Stimulated activated CD4-positive, alpha-beta T cell treated with anti-CD3 and anti-CD28 coated beads, Interleukin-15, amount 100 ng/mL, for 24 hours (primary cell): ENCODE measurements at regions not wholly inside any gene's neighbourhood (a gene's known extent, or its start where the extent isn't known, plus 50 kb on each side); places are given as distances from the start of the nearest gene placed in this dataset.

Experiments
- DNase-seq: peaks from one replicate; pipeline ENCODE4 v3.0.0-alpha.2; 2020

GRCh38 chr13:90116121-90116520 lies 1231.4 kb upstream of the MIR17HG start:
- DNase-seq: no peak

GRCh38 chr13:90118467-90119071 lies 1228.9 kb upstream of the MIR17HG start:
- no peak for DNase-seq

- no peak for DNase-seq
These were observed 1227.5 kb upstream of the MIR17HG start for GRCh38 chr13:90120026-90120425.

GRCh38 chr13:90121784-90122183 lies 1225.7 kb upstream of the MIR17HG start:
- no peak for DNase-seq

GRCh38 chr13:90122531-90122930 lies 1225.0 kb upstream of the MIR17HG start:
- no peak for DNase-seq

GRCh38 chr13:90135558-90135957 lies 1211.9 kb upstream of the MIR17HG start:
- no peak for DNase-seq

GRCh38 chr13:90142251-90142650 lies 1205.2 kb upstream of the MIR17HG start:
- no peak for DNase-seq

- DNase-seq: no peak
These were observed 1193.1 kb upstream of the MIR17HG start for GRCh38 chr13:90154311-90154960.

- DNase-seq: no peak
These were observed 1191.1 kb upstream of the MIR17HG start for GRCh38 chr13:90156390-90156789.

GRCh38 chr13:90168953-90169352 lies 1178.5 kb upstream of the MIR17HG start:
- no peak for DNase-seq

- DNase-seq: no peak
These were observed 1177.3 kb upstream of the MIR17HG start for GRCh38 chr13:90170208-90170607.

- no peak for DNase-seq
These were observed 1175.8 kb upstream of the MIR17HG start for GRCh38 chr13:90171649-90172048.

- no peak for DNase-seq
These were observed 1170.0 kb upstream of the MIR17HG start for GRCh38 chr13:90177512-90177911.

GRCh38 chr13:90184355-90184754 lies 1163.1 kb upstream of the MIR17HG start:
- DNase-seq: no peak

GRCh38 chr13:90185734-90186133 lies 1161.8 kb upstream of the MIR17HG start:
- DNase-seq: no peak

- DNase-seq: no peak
These were observed 1159.8 kb upstream of the MIR17HG start for GRCh38 chr13:90187478-90188350.

- DNase-seq: no peak
These were observed 1159.2 kb upstream of the MIR17HG start for GRCh38 chr13:90188351-90188636.

- DNase-seq: no peak
These were observed 1149.8 kb upstream of the MIR17HG start for GRCh38 chr13:90197722-90198121.

GRCh38 chr13:90201202-90201601 lies 1146.3 kb upstream of the MIR17HG start:
- DNase-seq: no peak

GRCh38 chr13:90201676-90202460 lies 1145.6 kb upstream of the MIR17HG start:
- DNase-seq: no peak

- DNase-seq: no peak
These were observed 1142.4 kb upstream of the MIR17HG start for GRCh38 chr13:90205081-90205480.

GRCh38 chr13:90205911-90206310 lies 1141.6 kb upstream of the MIR17HG start:
- no peak for DNase-seq

- no peak for DNase-seq
These were observed 1130.2 kb upstream of the MIR17HG start for GRCh38 chr13:90217275-90217674.
